ENCODE measurements at regions not wholly inside any gene's neighbourhood (a gene's known extent, or its start where the extent isn't known, plus 50 kb on each side); places are given as distances from the start of the nearest gene placed in this dataset.

DNA sequence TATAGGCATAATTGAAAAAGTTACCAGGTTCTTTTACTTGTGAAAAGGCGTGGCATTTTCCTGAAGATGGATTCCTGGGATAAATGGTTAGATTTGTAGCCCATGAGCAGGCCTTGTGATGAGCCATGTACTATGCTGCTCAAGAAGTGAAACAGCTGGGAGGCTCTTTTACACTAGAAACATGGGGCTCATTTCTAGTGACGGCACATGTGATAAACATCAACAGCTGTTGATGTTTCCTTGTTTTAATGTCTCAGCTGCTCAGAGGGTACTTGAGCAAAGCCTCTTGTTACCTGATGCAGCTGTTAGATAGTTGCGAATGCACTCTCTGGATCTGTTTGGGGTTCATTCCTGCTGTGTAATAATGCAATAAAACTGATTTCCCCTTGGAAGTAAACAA, 396.8 kb downstream of the GUCY1A2 start:
- Mint-ChIP-seq H3K27me3 (ENCODE audit: unreplicated experiment) (no peaks in the 10 kb centered on the region), H3K4me3 (ENCODE audit: unreplicated experiment) (no peak overlapping the region), H3K36me3 (ENCODE audit: low read depth, unreplicated experiment) (no peaks in the 10 kb centered on the region), H3K4me1 (ENCODE audit: unreplicated experiment) (no peaks in the 10 kb centered on the region), H3K27ac (ENCODE audit: unreplicated experiment) (no peak overlapping the region), H3K9me3 (ENCODE audit: unreplicated experiment) (no peaks in the 10 kb centered on the region)
- DNase-seq (ENCODE audit: low spot score) = no peak
- TF ChIP-seq, protein P1, sequence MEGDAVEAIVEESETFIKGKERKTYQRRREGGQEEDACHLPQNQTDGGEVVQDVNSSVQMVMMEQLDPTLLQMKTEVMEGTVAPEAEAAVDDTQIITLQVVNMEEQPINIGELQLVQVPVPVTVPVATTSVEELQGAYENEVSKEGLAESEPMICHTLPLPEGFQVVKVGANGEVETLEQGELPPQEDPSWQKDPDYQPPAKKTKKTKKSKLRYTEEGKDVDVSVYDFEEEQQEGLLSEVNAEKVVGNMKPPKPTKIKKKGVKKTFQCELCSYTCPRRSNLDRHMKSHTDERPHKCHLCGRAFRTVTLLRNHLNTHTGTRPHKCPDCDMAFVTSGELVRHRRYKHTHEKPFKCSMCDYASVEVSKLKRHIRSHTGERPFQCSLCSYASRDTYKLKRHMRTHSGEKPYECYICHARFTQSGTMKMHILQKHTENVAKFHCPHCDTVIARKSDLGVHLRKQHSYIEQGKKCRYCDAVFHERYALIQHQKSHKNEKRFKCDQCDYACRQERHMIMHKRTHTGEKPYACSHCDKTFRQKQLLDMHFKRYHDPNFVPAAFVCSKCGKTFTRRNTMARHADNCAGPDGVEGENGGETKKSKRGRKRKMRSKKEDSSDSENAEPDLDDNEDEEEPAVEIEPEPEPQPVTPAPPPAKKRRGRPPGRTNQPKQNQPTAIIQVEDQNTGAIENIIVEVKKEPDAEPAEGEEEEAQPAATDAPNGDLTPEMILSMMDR (IDR thresholded peaks at IDR 0.05; ENCODE audit: unreplicated experiment) = no peak

Measured in endothelial cell (in vitro differentiated cells).